SH-SY5Y (cell line): ENCODE measurements at regions not wholly inside any gene's neighbourhood (a gene's known extent, or its start where the extent isn't known, plus 50 kb on each side); places are given as distances from the start of the nearest gene placed in this dataset.

Source experiments
- GATA2 ChIP-seq: IDR thresholded peaks from 2 replicates; pipeline ENCODE4 v1.6.1; 2011; ENCODE audit warnings: mild to moderate bottlenecking, low read depth, low read length
- GATA3 ChIP-seq: IDR thresholded peaks from 2 replicates; pipeline ENCODE4 v1.6.1; 2011; ENCODE audit warnings: low read depth, mild to moderate bottlenecking, low read length, moderate library complexity

GRCh38 chr2:147177071-147177857 is 667.6 kb upstream of the ACVR2A start:
- TF ChIP-seq GATA3 = no peak
- TF ChIP-seq GATA2 = no peak
